ENCODE measurements at regions not wholly inside any gene's neighbourhood (a gene's known extent, or its start where the extent isn't known, plus 50 kb on each side); places are given as distances from the start of the nearest gene placed in this dataset.

- Histone ChIP-seq H2BK12ac (ENCODE audit: low read depth, low read length) (no peak overlapping the region), H3K4me1 (replicated peaks in 1 of 4; ENCODE audit: control insufficient read depth in 3 of 4, insufficient read depth in 4 of 4, low read length in 3 of 4) (no peaks in the 10 kb centered on the region; a peak in 1 of 7 replicates), H4K5ac (ENCODE audit: insufficient read length, low read depth, low read length) (no peak overlapping the region), H3K36me3 (ENCODE audit: control insufficient read depth in 2 of 4, insufficient read depth in 4 of 4, low read length in 3 of 4) (no peaks in the 10 kb centered on the region), H3K4me3 (ENCODE audit: extremely low read depth in 1 of 4, insufficient read depth in 2 of 4, low read depth in 3 of 4, low read length in 4 of 4) (no peak overlapping the region), H2BK15ac (ENCODE audit: low read length) (no peak overlapping the region), H2AFZ (ENCODE audit: low read length) (no peak overlapping the region), H3K18ac (ENCODE audit: extremely low read depth, low read length) (no peak overlapping the region), H3K27me3 (replicated peaks in 1 of 4; ENCODE audit: control insufficient read depth in 3 of 4, extremely low read depth in 1 of 4, insufficient read depth in 3 of 4, low read length in 3 of 4) (no peaks in the 10 kb centered on the region; a peak in 1 of 7 replicates), H3K9me3 (ENCODE audit: insufficient read depth in 2 of 2, low read depth in 1 of 2, low read length in 1 of 2) (peaks cover 0 to 11% of the 10 kb centered on the region in 2 experiments; a peak in 1 of 4 replicates), H3K4ac (replicated peaks; ENCODE audit: insufficient read length, low read depth, low read length) (no peak overlapping the region), H2BK20ac (ENCODE audit: low read length) (no peak overlapping the region), H3K9ac (replicated peaks in 1 of 4; ENCODE audit: extremely low read depth in 1 of 4, low read depth in 3 of 4, low read length in 3 of 4) (no peak overlapping the region), H3K79me2 (ENCODE audit: control insufficient read depth in 1 of 2, insufficient read depth in 2 of 2, low read length in 2 of 2) (no peaks in the 10 kb centered on the region), H3K4me2 (ENCODE audit: insufficient read depth in 1 of 2, low read depth in 2 of 2, low read length in 2 of 2) (no peak overlapping the region), H2AK5ac (ENCODE audit: low read depth, low read length) (no peak overlapping the region), H2BK120ac (replicated peaks; ENCODE audit: low read depth, low read length) (no peak overlapping the region), H3K23me2 (ENCODE audit: low read depth, low read length) (no peaks in the 10 kb centered on the region), H3K23ac (ENCODE audit: insufficient read length) (no peak overlapping the region), H3K56ac (replicated peaks; ENCODE audit: insufficient read length, low read depth, low read length) (no peak overlapping the region), H3K79me1 (ENCODE audit: low read depth, low read length) (no peaks in the 10 kb centered on the region), H2BK5ac (ENCODE audit: low read depth, low read length) (no peak overlapping the region), H4K20me1 (replicated peaks in 1 of 2; ENCODE audit: control insufficient read depth in 1 of 2, insufficient read depth in 2 of 2, low read length in 2 of 2) (no peaks in the 10 kb centered on the region), H4K91ac (replicated peaks; ENCODE audit: insufficient read length, low read length) (no peak overlapping the region), H3K14ac (ENCODE audit: insufficient read length) (no peak overlapping the region), H4K8ac (ENCODE audit: extremely low read depth, insufficient read depth, low read length) (no peak overlapping the region), H3K27ac (ENCODE audit: low read depth, low read length) (no peak overlapping the region)
- TF ChIP-seq HDAC2 (IDR thresholded peaks at IDR 0.05; ENCODE audit: borderline replicate concordance in 1 of 2, low read depth in 2 of 2, low read length in 2 of 2) (no peak), SUZ12 (IDR thresholded peaks at IDR 0.05; ENCODE audit: low read length) (no peak), ZNF274 (IDR thresholded peaks at IDR 0.05; ENCODE audit: borderline replicate concordance, extremely low read depth, low read length) (no peak), RAD21 (IDR thresholded peaks at IDR 0.05 in 1 of 2, conservative IDR thresholded peaks at IDR 0.05 in 1 of 2; ENCODE audit: low read depth in 2 of 2, low read length in 2 of 2) (peak; percentile 42 to 45), JUN (IDR thresholded peaks at IDR 0.05; ENCODE audit: low read depth, low read length) (no peak), KDM4A (IDR thresholded peaks at IDR 0.05; ENCODE audit: low read depth, low read length, severe bottlenecking) (no peak), CTCF (IDR thresholded peaks at IDR 0.05; ENCODE audit: control extremely low read depth in 1 of 3, insufficient read depth in 1 of 3, low read depth in 1 of 3, low read length in 3 of 3) (peak; percentile 25 to 39 (median 32); a peak in 3 of 4 replicates)
- DNase-seq (ENCODE audit: low read depth in 1 of 2, low spot score in 2 of 2) = no peak
- POLR2A ChIA-PET (ENCODE audit: partially characterized antibody) = no interaction called here
- CTCF ChIA-PET (ENCODE audit: partially characterized antibody) = interaction anchor here (0.7 to 5.5 kb wide), 17 partner anchors 13 to 915 kb away, joined by 3 to 32 read pairs (median 3); no protein-coding TSS in a partner anchor
- 91% methylated on average over 5 of the region's 5 CpGs; no CpG with 5 or more reads in 1 of the 2 experiments for WGBS, 2 experiments (ENCODE audit: extremely low coverage in 1 of 2, insufficient coverage in 1 of 2, insufficient read length in 1 of 2, insufficient replicate concordance in 2 of 2, low coverage in 1 of 2, low lambda C conversion rate in 2 of 2, missing lambda C conversion rate in 1 of 2)
- no peak for FAIRE-seq
Measured at GRCh38 chr5:8842971-8843551, 702.8 kb downstream of the SEMA5A start.

Measured in H1 (cell line).